Breast epithelium (tissue), 3 donors: ENCODE measurements at regions not wholly inside any gene's neighbourhood (a gene's known extent, or its start where the extent isn't known, plus 50 kb on each side); places are given as distances from the start of the nearest gene placed in this dataset.

ENCODE experiments used
- POLR2A ChIP-seq: fragments of 450-650 bp; IDR thresholded peaks from one replicate; pipeline ENCODE4 v1.6.1; 2016; ENCODE audit warnings: antibody characterized with exemption, mild to moderate bottlenecking, moderate library complexity
- POLR2AphosphoS5 ChIP-seq, 3 donors: sonication (generic); formaldehyde crosslinking; IDR thresholded peaks; one replicate each; pipeline ENCODE4 v1.6.1; 2017; ENCODE audit warnings: antibody characterized with exemption in 3 of 3

- TF ChIP-seq POLR2A, result no peak
- TF ChIP-seq POLR2AphosphoS5 (IDR thresholded peaks at IDR 0.05), result no peak
These were observed 53.1 kb downstream of the GGTLC2 start for GRCh38 chr22:22697377-22698117.
